ENCODE measurements at regions not wholly inside any gene's neighbourhood (a gene's known extent, or its start where the extent isn't known, plus 50 kb on each side); places are given as distances from the start of the nearest gene placed in this dataset.

DNA sequence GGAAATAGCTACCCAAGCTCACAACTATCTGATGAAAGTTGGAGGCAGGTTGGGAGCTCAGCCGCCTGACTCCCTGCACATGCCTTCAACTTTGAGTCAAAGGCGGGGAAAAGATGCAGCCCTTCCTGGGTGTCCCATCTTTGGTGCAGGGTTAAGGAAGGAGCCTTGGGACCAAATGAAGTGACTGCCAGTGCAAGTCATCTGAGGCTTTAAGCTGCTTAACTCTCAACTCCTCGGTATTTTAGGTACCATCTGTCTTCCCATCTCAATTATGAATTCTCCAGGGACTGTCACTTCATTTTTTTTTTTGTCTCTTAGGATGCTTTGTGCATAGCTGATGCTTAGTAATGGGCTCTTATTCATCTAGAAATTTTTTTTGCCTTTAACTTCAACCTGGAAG is 408.8 kb upstream of the C2CD4B start:
- no peak for DNase-seq (ENCODE audit: low read depth)

DNA sequence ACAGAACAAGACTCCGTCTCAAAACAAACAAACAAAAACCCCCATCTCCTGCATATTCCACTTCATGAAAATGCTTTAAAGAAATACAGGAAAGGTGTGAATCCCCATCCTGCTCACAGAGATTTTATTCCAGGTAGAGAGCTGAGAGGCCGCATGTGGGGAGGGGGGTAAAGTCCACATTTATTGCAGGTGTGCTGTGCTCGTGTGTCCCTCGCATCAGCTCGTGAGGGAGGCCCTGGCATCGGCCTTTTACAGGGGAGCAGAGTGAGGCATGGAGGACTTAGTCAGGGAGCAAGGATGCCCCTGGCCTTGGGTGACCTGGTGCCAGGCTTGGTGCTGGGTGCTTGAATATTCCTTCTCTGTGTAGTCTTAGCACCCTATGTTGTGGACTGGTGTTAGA is 413.5 kb upstream of the C2CD4B start:
- DNase-seq (ENCODE audit: low read depth) = no peak

- no peak for DNase-seq (ENCODE audit: low read depth)
These were observed 413.9 kb upstream of the C2CD4B start for GRCh38 chr15:62578960-62579359.

GRCh38 chr15:62579842-62580241 is 414.8 kb upstream of the C2CD4B start:
- no peak for DNase-seq (ENCODE audit: low read depth)

- no peak for DNase-seq (ENCODE audit: low read depth)
These were observed 417.5 kb upstream of the C2CD4B start for GRCh38 chr15:62582580-62582979.

GRCh38 chr15:62584301-62585235 is 419.5 kb upstream of the C2CD4B start:
- DNase-seq (ENCODE audit: low read depth) = no peak

GRCh38 chr15:62588938-62589670 is 424.0 kb upstream of the C2CD4B start:
- DNase-seq (ENCODE audit: low read depth) = no peak

DNA sequence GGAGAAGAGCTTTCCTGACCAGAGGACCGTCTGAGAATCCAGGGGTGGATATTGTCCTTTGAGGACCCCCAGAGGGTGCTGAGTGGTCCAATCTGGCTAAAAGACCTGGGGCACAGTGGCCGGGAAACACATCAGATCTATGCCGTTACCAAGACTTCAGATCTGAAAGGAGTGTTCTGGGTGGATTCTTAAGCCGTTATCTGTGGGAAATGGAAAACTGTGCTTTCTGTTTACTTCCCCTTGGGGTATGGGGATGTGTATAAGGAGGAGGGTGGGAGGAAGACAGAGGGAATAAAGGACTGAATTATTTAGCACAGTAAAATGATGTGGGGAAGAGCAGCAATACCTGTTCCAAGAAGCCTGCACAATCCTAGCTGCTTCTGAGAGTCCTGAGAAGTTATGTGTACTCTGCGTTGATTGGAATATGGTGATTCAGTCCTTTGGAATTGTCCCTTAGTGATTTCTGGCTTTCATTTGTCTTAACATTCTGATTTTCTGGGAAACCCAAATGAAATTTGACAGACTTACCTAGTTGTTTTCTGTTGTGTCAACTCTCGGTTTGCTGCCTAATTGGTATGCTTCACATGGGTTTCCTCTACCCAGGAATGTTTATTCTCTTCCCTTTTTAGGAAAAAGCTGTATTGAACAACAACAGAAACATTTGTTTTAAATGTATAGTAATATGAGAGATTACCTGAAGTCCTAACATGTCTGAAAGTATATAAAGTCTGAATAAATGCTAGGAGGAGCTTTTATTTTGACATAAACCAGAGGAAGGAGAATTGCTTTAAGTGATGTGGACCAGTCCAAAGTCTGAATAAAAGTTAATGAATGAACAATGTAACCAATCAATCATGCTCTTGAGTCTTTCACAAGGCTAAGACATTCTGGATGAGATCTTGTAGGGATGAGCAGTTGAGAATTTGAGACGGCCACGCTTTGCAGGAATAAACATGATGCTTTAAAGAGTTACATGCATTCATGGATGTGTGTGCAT is 427.1 kb upstream of the C2CD4B start:
- DNase-seq (ENCODE audit: low read depth) = no peak

DNA sequence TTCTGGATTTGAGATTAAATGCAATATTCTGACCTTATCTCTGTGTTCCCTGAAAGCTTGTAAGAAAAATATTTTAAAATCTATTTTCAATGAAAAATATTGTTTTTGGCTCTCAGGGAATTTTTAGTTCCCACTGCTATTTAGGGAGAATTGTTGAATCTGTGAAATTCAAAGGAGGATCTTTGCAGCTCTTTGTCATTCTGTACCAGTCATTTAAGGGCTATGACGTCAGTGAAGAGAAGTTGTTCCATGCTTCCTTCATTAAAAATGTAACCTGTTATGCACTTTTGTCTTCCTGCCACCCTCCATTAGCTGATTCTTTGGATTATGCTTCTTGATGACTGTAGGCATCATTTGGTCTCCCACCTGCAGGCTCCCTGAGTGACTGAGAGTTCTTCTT is 427.8 kb upstream of the C2CD4B start:
- DNase-seq (ENCODE audit: low read depth) = no peak

DNA sequence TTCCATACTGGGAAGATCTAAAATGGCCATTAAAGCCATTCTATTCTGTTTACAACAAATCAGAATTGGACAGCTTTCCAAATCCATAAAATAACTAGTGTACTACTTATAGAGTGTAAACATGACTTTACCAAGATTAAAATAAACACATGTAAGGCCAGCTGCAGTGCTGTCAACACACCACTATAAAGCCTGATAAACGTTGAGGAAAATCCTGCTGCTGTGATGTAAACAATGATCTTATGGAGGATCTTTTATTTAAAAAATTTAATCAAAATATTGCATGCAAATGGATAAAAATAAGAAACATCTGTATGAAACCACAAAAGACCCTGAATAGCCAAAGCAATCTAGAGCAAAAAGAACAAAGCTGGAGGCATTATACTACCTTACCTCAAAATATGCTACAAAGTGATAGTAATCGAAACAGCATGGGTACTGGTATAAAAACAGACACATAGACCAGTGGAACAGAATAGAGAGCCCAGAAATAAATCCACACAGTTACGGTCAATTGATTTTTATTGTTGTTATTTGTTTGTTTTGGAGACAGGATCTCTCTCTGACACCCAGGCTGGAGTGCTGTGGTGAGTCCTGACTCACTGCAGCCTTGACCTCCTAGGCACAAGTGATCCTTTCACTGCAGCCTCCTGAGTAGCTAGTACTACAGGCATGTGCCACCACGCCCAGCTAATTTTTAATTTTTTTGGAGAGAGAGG is 428.8 kb upstream of the C2CD4B start:
- no peak for DNase-seq (ENCODE audit: low read depth)

- no peak for DNase-seq (ENCODE audit: low read depth)
These were observed 433.1 kb upstream of the C2CD4B start for GRCh38 chr15:62598217-62598616.

DNA sequence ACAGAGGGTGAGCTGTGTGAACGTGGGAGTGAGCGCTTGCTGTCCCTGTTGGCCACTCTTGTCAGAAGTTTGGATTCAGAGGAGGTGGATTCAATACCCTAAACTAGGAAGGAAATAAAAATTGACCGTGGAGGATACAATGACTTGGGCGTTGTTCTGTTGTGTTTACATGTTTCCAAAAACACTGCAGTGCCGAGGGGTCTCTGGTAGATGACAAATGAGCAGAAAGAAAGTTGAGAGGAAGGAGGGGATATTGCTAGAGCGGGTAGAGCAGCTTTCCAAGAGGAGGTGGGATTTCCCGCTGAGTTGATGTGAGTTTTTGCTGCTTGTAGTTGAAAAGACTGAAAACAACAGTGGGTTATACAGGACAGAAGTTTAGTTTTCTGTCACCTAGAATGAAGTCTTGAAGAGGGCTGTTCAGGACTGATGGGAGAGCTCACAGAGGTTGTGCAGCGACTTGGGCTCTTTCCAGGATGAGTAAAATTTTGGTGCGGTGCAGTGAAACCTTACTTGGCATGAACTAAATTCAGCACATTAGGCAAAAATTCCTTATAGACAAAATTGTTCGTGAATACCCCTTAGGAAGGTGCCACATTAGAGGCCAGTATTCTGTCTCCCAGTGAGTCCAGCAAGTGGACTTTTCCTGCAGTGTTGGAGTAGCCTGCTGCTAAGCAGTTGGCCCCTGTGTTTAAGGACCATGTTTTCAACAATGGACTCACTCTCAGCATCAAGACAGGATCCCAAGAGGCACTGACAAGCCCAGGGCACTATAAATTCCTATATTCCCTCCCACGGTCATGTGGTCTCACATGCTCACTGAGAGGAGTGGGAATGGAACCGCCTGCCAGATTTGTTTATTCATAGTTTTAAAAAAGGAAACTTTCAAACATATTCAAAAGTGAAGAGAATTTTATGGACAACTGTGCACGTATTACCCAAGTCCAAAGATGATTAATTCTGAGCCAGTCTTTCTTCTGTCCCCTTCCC is 435.0 kb upstream of the C2CD4B start:
- no peak for DNase-seq (ENCODE audit: low read depth)

- DNase-seq (ENCODE audit: low read depth) = no peak
These were observed 436.9 kb upstream of the C2CD4B start for GRCh38 chr15:62601777-62602545.

GRCh38 chr15:62603742-62604141 is 438.7 kb upstream of the C2CD4B start:
- DNase-seq (ENCODE audit: low read depth) = no peak

GRCh38 chr15:62605282-62605681 is 437.3 kb upstream of the TPM1 start:
- no peak for DNase-seq (ENCODE audit: low read depth)

- no peak for DNase-seq (ENCODE audit: low read depth)
These were observed 436.0 kb upstream of the TPM1 start for GRCh38 chr15:62606376-62607113.

- DNase-seq (ENCODE audit: low read depth) = no peak
These were observed 435.5 kb upstream of the TPM1 start for GRCh38 chr15:62607114-62607462.

DNA sequence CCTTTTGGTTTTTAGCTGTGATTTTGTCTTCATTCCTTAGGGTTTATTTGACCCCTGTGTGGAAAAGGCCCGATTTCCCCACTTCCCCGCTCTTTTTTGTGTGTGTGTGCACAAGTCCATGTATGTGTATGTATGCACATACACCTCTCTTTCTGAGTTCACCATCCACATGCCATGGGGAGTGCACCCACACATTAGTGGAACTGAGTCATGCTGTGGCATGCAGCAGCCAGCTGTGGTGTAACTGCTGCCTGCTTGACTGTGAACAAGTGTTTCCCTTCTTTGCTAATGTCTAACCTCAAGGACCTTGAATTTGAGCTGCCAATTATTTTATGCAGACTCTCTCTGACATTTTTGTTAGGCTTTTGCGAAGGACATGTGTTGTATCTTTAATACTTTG is 434.9 kb upstream of the TPM1 start:
- no peak for DNase-seq (ENCODE audit: low read depth)

DNA sequence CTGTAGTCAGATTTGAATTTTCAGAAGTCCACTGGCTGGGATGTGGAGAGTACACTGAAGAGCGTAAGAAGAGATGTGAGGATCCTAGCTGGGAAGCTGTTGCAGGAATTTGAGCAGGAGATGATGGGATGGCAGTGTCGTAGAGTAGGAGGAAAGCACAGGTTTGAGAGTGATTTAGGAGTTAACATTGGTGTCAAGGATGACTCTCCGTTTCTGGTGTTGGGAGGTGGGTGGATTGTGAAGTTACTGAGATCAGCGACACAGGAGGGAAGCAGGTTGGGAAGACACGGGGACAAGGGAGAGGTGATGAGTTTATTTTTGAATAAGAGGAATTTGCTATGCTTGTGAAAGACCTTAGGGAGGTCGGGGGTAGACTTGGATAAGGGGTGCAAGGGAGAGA is 434.2 kb upstream of the TPM1 start:
- no peak for DNase-seq (ENCODE audit: low read depth)
